Small intestine (tissue), 7 donors: ENCODE measurements at regions not wholly inside any gene's neighbourhood (a gene's known extent, or its start where the extent isn't known, plus 50 kb on each side); places are given as distances from the start of the nearest gene placed in this dataset.

ENCODE experiments used
- DNase-seq, 2 donors: peaks; one replicate each; pipeline versions ENCODE4 v3.0.0 to v3.0.0-alpha.2; 2013
- FAIRE-seq: peaks from 2 replicates; lab custom pipeline; 2012; peaks lifted over from hg19 to GRCh38; lab: Jason Lieb, UNC
- H3K27ac ChIP-seq, 3 donors: one replicate each; pipeline ENCODE4 v1.5.1; 2013; ENCODE audit warnings: low read length in 2 of 3, mild to moderate bottlenecking in 2 of 3, control low read depth in 1 of 3, inconsistent platforms in 1 of 3, low read depth in 1 of 3, moderate library complexity in 1 of 3
- H3K27me3 ChIP-seq, 3 donors: one replicate each; pipeline ENCODE4 v1.6.1; 2013; ENCODE audit warnings: low read length in 3 of 3, inconsistent platforms in 1 of 3; ENCODE audit not compliant: control insufficient read depth in 3 of 3, insufficient read depth in 3 of 3
- H3K36me3 ChIP-seq, 3 donors: one replicate each; pipeline ENCODE4 v1.6.1; 2013; ENCODE audit warnings: low read length in 3 of 3, inconsistent platforms in 1 of 3, low read depth in 1 of 3, mild to moderate bottlenecking in 1 of 3, moderate library complexity in 1 of 3; ENCODE audit not compliant: control insufficient read depth in 3 of 3, insufficient read depth in 2 of 3
- H3K4me1 ChIP-seq, 3 donors: one replicate each; pipeline ENCODE4 v1.6.1; 2013; ENCODE audit warnings: low read length in 2 of 3, inconsistent platforms in 1 of 3, low read depth in 1 of 3, mild to moderate bottlenecking in 1 of 3, moderate library complexity in 1 of 3; ENCODE audit not compliant: control insufficient read depth in 3 of 3, insufficient read depth in 2 of 3
- H3K4me3 ChIP-seq, 3 donors: one replicate each; pipeline ENCODE4 v1.5.1; 2013; ENCODE audit warnings: low read length in 3 of 3, control low read depth in 1 of 3, inconsistent platforms in 1 of 3, low read depth in 1 of 3, mild to moderate bottlenecking in 1 of 3, moderate library complexity in 1 of 3
- H3K9me3 ChIP-seq, 2 donors: one replicate each; pipeline ENCODE4 v1.6.1; 2013; ENCODE audit warnings: low read depth in 1 of 2, low read length in 1 of 2; ENCODE audit not compliant: control insufficient read depth in 2 of 2, insufficient read depth in 1 of 2
- WGBS, 3 donors: extraction: QIAGEN DNeasy Blood & Tissue Kit; methylation state at CpG; one replicate each; pipeline ENCODE4 v1.1.7; 2013; 5-methylcytosine and 5-hydroxymethylcytosine counted together
- donor health status: healthy with polysubstance abuse.
- donor health status: control.
- donor health status: control.
- donor health status: Bipolar disorder and iron deficiency.
- donor health status: healthy.

DNA sequence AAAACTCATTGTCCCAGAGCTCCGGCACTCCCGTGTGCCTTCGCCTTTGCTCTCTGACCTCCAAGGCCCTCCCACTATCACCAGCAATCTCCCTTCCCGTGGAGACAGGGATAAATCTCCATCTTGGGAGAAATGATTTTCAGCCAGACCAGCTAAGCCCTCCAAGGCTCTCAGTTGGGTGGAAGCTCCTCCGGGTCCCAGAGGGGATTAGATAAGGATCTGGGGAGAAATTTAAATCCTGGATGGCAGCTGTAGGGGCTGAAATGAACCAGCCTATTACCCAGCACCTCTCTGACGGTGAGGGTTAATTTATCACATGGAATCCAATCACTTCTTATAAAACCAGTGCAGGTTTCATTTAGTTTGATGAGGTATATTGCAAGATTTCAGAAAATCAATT lies 366.2 kb downstream of the FBXW7 start:
- H3K4me3 ChIP-seq = no peak overlapping the region
- 39 to 42% (median 39%) methylated on average over 6 of the region's 6 CpGs for WGBS, 3 donors

GRCh38 chr4:152168987-152169616 lies 366.8 kb downstream of the FBXW7 start:
- H3K27me3 ChIP-seq = peaks cover 0 to 14% (median 3%) of the 10 kb centered on the region in 3 donors
- H3K4me3 ChIP-seq = no peak overlapping the region
- no peaks in the 10 kb centered on the region for H3K4me1 ChIP-seq
- H3K27ac ChIP-seq = no peak overlapping the region
- 58 to 66% (median 62%) methylated on average over 5 of the region's 5 CpGs for WGBS, 3 donors
- no peak for FAIRE-seq
- no peak for DNase-seq
- H3K36me3 ChIP-seq = no peaks in the 10 kb centered on the region
- no peaks in the 10 kb centered on the region for H3K9me3 ChIP-seq

More for the DNA sequence above, 366.2 kb downstream of the FBXW7 start:
- DNase-seq (no peak), FAIRE-seq (no peak)
- Histone ChIP-seq H3K4me1 (no peaks in the 10 kb centered on the region), H3K27me3 (peaks cover 0 to 14% (median 3%) of the 10 kb centered on the region in 3 donors), H3K27ac (no peak overlapping the region), H3K36me3 (no peaks in the 10 kb centered on the region), H3K9me3 (no peaks in the 10 kb centered on the region)

DNA sequence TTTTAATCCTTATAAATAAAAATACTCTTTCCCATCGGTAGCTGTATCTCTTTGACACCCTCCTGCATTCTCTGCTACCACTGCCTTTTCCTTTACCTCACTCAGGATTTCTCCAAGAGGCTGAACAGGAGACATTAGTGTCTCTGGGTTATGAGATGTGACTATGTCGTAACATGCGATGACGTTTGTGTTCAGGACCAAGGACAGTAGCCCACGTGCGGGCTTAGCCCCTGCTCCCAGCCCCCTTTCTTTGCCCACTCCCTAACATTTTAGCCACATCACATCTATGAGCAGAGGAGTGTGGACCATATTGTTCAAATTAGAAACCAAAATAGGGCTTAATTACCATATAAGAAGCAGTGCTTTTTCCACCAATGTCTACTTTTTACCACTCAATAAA lies 369.3 kb downstream of the FBXW7 start:
- WGBS, 3 donors = 31 to 45% (median 38%) methylated on average over 6 of the region's 6 CpGs
- DNase-seq (peak in 1 of 2 donors; percentile 31), FAIRE-seq (no peak)
- H3K4me3 ChIP-seq = no peak overlapping the region
- no peak overlapping the region for H3K27ac ChIP-seq
- peaks cover 0 to 9% (median 3%) of the 10 kb centered on the region in 3 donors for H3K27me3 ChIP-seq
- peaks cover 0 to 4% (median 0%) of the 10 kb centered on the region in 3 donors for H3K4me1 ChIP-seq
- no peaks in the 10 kb centered on the region for H3K9me3 ChIP-seq
- H3K36me3 ChIP-seq = no peaks in the 10 kb centered on the region

DNA sequence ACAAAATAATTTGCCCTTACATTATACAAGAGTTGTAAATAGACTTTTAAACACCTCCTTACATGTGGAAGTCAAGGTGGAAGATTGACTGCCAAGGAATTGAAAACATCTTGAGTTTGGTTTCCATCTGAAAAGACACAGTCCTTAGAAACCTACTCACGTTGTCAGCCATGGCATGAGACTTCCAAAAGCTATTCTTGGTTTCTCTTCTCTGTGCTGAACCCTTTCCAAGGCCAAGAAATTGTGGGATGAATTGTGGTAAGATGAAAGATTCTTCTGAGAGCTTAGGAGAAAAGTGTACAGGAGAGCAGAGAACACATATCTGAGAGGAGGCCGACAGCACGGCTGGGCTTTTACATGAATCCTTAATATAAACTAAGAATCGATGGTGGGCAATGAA lies 370.0 kb downstream of the FBXW7 start:
- no peak for DNase-seq
- Histone ChIP-seq H3K27me3 (peaks cover 0 to 7% (median 3%) of the 10 kb centered on the region in 3 donors), H3K36me3 (no peaks in the 10 kb centered on the region), H3K27ac (no peak overlapping the region), H3K4me1 (peaks cover 0 to 4% (median 0%) of the 10 kb centered on the region in 3 donors), H3K9me3 (no peaks in the 10 kb centered on the region), H3K4me3 (no peak overlapping the region)
- 80 to 88% (median 84%) methylated on average over 4 of the region's 4 CpGs for WGBS, 3 donors
- no peak for FAIRE-seq

- Histone ChIP-seq H3K27ac (no peak overlapping the region), H3K4me3 (no peak overlapping the region), H3K36me3 (no peaks in the 10 kb centered on the region), H3K9me3 (no peaks in the 10 kb centered on the region), H3K4me1 (peaks cover 0 to 4% (median 0%) of the 10 kb centered on the region in 3 donors), H3K27me3 (peaks cover 0 to 6% (median 3%) of the 10 kb centered on the region in 3 donors)
- FAIRE-seq = no peak
- 21 to 37% (median 25%) methylated on average over 2 of the region's 2 CpGs for WGBS, 3 donors
- no peak for DNase-seq
These were observed 370.7 kb downstream of the FBXW7 start for GRCh38 chr4:152165146-152165545.

DNA sequence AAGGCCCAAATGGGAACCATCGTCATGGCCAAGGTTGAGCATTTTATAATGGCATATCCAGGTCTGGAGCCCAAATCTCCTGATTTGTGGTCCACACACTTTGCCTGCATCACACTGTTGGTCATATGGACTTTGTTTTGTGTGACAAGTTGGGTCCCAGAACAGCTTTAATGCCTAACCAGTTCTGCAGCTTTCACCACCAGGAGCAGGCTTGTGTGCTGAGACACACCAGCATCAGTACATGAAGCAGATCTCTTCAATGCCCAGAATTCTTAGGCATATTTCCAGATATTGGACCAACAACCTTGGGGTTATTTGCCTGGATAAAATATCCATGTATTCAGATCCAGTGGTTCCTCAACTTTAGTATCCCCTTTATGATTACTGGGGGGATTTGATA lies 371.3 kb downstream of the FBXW7 start:
- no peak overlapping the region for H3K27ac ChIP-seq
- WGBS, 3 donors = 94 to 96% (median 95%) methylated on average over 1 of the region's 1 CpG
- peaks cover 0 to 6% (median 3%) of the 10 kb centered on the region in 3 donors for H3K27me3 ChIP-seq
- no peak overlapping the region for H3K4me3 ChIP-seq
- peak in 1 of 2 donors; percentile 11 for DNase-seq
- FAIRE-seq = no peak
- peaks cover 0 to 4% (median 0%) of the 10 kb centered on the region in 3 donors for H3K4me1 ChIP-seq
- no peaks in the 10 kb centered on the region for H3K36me3 ChIP-seq
- no peaks in the 10 kb centered on the region for H3K9me3 ChIP-seq

DNA sequence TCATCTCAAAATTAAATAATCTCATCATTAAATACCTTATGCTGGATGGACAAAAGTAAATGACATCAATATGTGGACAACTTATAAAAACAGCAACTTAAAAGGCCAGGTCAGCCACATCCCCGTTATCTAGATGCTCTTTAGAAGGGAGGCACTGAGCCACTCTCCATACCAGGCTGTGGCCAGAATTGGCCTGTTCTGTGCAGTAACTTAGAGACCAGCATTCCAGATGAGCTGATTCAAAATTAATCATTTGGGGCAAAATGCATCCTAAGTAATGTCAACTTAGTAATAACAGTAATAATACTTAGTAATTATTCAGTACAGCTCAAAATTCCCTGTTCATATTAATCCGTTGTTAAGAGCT lies 373.6 kb downstream of the FBXW7 start:
- Histone ChIP-seq H3K9me3 (no peaks in the 10 kb centered on the region), H3K4me3 (no peak overlapping the region), H3K27me3 (peaks cover 0 to 6% (median 3%) of the 10 kb centered on the region in 3 donors), H3K36me3 (no peaks in the 10 kb centered on the region), H3K27ac (no peak overlapping the region), H3K4me1 (peaks cover 0 to 4% (median 0%) of the 10 kb centered on the region in 3 donors)
- FAIRE-seq (no peak), DNase-seq (no peak)
- 40 to 66% (median 41%) methylated on average over 2 of the region's 2 CpGs for WGBS, 3 donors

GRCh38 chr4:152161676-152162330 lies 374.1 kb downstream of the FBXW7 start:
- Histone ChIP-seq H3K36me3 (no peaks in the 10 kb centered on the region), H3K4me3 (no peak overlapping the region), H3K9me3 (no peaks in the 10 kb centered on the region), H3K4me1 (peaks cover 0 to 4% (median 0%) of the 10 kb centered on the region in 3 donors), H3K27me3 (peaks cover 0 to 3% (median 0%) of the 10 kb centered on the region in 3 donors), H3K27ac (no peak overlapping the region)
- DNase-seq = no peak
- no peak for FAIRE-seq
- WGBS, 3 donors = 14 to 51% (median 34%) methylated on average over 3 of the region's 3 CpGs
